MM.1S (cell line): ENCODE measurements at regions not wholly inside any gene's neighbourhood (a gene's known extent, or its start where the extent isn't known, plus 50 kb on each side); places are given as distances from the start of the nearest gene placed in this dataset.

Experiments used
- CTCF ChIP-seq: fragments of 300-600 bp; sonication (generic); IDR thresholded peaks from 2 replicates; pipeline ENCODE4 v1.5.1; 2016; ENCODE audit warnings: antibody characterized with exemption, low read length, mixed read lengths
- EZH2 ChIP-seq: fragments of 300-600 bp; sonication (generic); optimal IDR thresholded peaks from 2 replicates; pipeline ENCODE3; 2017; ENCODE audit warnings: low read depth, mild to moderate bottlenecking, antibody characterized with exemption, low read length, mixed read lengths
- EZH2phosphoT487 ChIP-seq: fragments of 300-600 bp; sonication (generic); IDR thresholded peaks from 2 replicates; pipeline ENCODE4 v1.6.1; 2018; ENCODE audit warnings: antibody characterized with exemption, low read length

- TF ChIP-seq CTCF (no peak), EZH2phosphoT487 (no peak), EZH2 (no peak)
Measured at GRCh38 chr1:96313216-96313615, 408.4 kb upstream of the PTBP2 start.
